Fibroblast of upper back skin (primary cell): ENCODE measurements at regions not wholly inside any gene's neighbourhood (a gene's known extent, or its start where the extent isn't known, plus 50 kb on each side); places are given as distances from the start of the nearest gene placed in this dataset.
A peak's percentile ranks its signal among the peaks of the same experiment; 100 is the strongest.

Source experiments
- DNase-seq: peaks from one replicate; pipeline ENCODE4 v3.0.0-alpha.2; 2013

GRCh38 chr5:84599964-84600363 lies 215.3 kb upstream of the EDIL3 start:
- no peak for DNase-seq

DNA sequence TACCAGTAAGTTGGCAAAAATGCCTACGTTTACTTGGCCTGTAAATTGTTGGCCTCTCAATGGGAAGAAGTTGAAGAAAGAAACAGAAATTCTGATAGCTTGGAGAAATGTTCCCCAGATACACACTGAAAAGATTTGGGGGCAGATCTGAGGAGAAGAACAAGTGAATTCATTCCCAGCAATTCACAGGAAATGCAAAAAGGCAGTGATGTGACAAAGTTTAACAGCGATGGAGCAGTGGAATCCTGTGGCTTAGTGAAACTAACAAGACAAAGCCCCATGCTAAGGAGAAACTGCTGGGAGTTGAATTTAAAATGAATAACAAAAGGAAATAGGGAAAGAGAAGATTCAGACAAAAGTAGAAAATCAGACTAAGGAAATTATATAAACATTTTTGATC lies 213.2 kb upstream of the EDIL3 start:
- no peak for DNase-seq

GRCh38 chr5:84590629-84591028 lies 205.9 kb upstream of the EDIL3 start:
- no peak for DNase-seq

GRCh38 chr5:84589926-84590325 lies 205.2 kb upstream of the EDIL3 start:
- no peak for DNase-seq

DNA sequence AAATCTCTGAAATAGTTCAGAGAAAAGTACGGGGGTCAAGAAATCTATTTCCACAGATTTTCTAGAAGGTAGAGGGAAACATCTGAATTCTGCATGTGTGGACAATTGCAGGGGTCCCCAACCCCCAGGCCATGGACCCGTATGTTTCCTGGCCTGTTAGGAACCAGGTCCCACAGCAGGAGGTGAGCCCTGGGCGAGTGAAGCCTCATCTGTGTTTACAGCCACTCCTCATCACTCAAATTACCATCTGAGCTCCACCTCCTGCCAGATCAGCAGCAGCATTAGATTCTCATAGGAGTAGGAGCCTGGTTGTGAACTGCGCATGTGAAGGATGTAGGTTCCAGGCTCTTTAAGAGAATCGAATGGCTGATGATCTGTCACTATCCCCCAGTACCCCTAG lies 200.5 kb upstream of the EDIL3 start:
- DNase-seq, result no peak

DNA sequence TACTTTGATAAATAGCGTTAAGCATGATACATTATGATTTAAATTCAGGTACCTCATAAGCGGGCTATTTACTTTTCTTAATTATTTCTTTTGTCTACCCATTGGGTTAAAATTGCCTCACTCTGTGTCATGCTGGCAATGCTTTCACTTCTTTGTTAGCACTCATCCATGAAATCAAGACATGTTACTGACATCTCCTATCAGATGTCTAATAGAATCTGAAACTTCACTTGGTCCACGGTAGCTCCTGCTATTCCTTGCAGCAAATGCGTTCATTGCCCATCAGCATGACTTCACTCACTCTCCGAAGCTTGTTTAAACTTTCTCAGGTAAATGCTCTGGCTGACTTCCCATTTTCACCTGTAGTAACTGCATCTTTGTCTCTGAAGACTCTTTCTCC lies 193.5 kb upstream of the EDIL3 start:
- no peak for DNase-seq

GRCh38 chr5:84573017-84573712 lies 188.5 kb upstream of the EDIL3 start:
- DNase-seq, result no peak

- DNase-seq, result no peak
Measured at GRCh38 chr5:84569307-84569706, 184.6 kb upstream of the EDIL3 start.

DNA sequence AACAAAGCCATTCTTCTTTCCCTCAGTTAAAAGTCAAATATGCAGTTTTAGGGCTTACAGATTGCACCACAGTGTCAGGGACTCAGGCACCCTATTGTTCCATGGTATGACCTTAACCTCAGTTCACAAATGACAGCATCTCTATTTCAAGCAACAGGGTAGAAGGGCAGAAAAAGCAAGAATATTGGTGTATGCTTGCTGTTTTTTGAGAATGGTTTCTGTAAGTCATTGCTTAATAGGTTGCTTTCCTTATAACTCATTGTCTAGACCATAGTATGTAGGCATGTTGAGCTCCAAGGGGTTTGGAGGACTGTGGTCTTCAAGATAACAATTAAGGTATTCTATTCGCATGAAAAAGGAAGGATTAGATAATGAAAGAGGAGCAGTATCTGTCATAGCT lies 183.5 kb upstream of the EDIL3 start:
- DNase-seq, result no peak

DNA sequence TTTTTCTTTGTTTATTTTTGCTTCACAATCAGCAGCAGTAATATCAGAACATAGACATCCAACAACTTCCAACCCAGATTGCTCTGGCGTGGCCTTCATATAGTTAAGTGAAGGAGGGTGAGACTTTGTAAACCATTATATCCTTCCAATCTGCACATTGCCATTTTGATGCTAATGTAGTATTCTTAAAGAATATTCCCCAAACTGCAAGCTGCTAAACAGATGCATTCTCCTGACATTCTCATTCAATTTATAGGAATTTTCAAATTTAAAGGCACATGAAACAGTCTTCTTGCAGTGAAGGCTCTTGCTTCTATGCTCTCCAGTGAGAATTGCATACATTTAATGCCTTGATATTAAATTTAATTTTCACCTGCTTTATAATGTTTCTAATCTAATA lies 181.2 kb upstream of the EDIL3 start:
- no peak for DNase-seq

- DNase-seq, result peak; percentile 93
Measured at GRCh38 chr5:84564321-84565075, 179.8 kb upstream of the EDIL3 start.

DNA sequence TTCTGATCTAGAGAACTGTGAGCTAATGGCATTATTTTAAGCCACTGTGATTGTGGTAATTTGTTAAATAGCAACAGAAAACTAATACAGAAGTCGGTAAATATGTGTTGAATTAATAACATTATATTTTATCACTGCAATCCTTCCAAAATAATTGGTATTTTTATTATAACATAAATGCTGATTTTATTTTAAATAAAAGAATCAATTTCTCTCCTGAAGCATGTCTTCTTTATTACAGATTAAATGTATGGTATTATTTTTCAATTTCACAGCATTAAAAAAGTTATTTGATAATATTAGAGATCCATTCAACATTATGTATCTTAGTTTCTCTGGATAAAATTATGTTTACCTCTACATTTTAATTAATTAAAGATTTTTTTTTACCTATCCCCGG lies 165.5 kb upstream of the EDIL3 start:
- DNase-seq, result no peak

DNA sequence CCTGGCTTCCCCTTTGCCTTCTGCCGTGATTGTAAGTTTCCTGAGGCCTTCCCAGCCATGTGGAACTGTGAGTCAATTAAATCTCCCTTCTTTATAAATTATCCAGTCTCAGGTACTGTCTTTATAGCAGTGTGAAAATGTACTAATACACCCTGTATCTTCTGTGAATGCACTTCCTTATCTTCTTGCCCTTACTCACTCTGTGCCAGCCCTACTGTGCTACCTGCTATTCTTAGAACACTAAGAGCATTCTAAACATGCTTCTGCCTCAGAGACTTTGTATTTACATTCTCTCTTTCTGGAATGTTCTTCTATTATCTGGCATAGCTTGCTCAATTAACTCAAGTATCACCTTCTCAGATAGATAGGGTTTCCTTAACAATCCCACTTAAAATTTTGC lies 164.4 kb upstream of the EDIL3 start:
- no peak for DNase-seq

- no peak for DNase-seq
Measured at GRCh38 chr5:84546686-84547085, 162.0 kb upstream of the EDIL3 start.

GRCh38 chr5:84536797-84537196 lies 152.1 kb upstream of the EDIL3 start:
- DNase-seq, result no peak

GRCh38 chr5:84535281-84535680 lies 150.6 kb upstream of the EDIL3 start:
- DNase-seq, result peak; percentile 19

- DNase-seq, result peak; percentile 53
Measured at GRCh38 chr5:84524491-84524890, 139.8 kb upstream of the EDIL3 start.

GRCh38 chr5:84518862-84519261 lies 134.2 kb upstream of the EDIL3 start:
- DNase-seq, result no peak

- no peak for DNase-seq
Measured at GRCh38 chr5:84518370-84518769, 133.7 kb upstream of the EDIL3 start.

DNA sequence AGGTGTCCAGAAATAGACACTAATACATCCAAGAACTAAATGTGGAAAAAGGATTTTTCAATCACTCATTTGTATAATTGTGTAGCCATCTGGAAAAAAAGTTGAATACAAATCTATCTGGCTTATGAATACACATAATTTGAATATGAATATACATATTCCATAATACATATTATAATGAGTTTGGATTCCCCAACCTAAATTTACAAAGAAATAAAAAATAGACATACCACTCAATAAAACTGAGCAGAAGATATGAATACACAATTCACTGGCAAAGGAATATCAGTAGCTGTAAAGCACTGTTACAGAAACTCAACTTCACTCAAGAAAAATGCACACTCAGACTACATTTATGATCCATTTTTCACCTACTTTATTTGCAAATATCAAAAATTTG lies 121.9 kb upstream of the EDIL3 start:
- DNase-seq, result no peak

- peak; percentile 92 for DNase-seq
Measured at GRCh38 chr5:84494453-84494852, 109.8 kb upstream of the EDIL3 start.

DNA sequence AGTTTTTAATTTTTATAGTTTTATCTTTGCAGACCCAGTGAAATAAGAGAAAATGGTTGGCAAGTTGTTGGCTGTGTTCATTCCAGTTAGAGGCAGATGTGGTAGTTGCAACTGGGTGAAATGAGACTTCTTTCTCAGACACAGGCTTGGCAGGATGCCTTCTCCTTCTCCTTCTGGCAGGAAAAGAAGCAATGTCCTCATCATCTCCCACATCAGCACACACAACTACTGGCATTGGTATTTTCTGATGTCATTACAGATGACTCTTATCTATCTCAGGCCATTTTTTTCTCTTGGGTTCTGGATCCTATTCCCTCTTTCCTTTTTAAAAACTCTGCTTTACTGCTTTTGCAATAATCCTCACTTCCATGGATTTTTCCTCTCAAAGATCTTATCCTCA lies 103.3 kb upstream of the EDIL3 start:
- peak; percentile 92 for DNase-seq

DNA sequence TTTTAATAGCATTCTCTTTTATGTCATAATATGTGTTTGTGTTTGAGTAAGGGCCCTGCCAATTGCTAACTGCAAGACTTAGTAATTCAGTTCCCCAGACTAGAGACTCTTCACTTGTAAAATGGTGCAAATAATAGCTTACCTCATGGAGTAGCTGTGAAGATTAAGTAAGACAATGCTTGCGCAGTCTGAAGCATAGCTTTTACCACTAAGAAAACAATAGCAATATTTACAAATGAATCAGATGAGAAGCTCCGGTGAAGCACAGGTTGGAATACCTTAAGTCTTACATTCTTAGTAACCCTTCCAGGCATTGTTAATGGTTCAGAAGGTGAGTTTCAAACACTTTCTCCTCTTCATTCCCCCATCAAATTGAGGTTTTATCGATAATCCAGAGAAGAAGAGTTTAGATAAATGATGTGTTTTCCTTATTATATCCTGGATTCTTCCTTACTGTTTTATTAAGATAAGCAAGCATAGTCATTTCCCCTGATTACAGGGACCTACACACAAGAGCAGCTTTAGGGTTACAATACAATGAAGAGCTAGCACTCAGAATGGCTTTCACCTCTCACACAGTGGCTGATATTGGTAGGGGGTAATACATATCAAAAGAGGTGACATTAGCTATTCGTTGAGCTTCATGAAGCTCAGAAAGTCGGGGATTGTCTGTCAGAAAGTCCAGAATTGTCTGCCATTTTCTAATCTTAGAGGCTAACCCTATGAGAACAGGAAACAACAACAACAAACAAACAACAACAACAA lies 96.4 kb upstream of the EDIL3 start:
- no peak for DNase-seq

DNA sequence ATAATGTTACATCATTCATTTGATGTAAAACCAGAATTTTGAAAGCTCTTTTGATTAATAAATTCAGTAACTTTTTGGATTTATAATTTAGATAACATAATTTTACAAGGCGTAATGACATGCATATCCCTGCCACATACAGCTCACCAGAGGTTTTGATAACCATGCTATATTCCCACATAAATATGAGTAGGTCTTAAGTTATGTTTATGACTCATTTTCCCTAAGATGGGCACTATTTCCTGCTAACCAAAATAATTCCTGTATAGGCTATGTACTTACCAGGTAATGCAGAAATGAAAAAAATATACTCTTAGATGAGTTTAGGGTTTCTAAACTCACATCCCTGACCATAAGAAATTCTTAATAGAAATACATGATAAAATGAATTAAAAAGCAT lies 93.9 kb upstream of the EDIL3 start:
- DNase-seq, result peak; percentile 12
